GM12873 (cell line): ENCODE measurements at regions not wholly inside any gene's neighbourhood (a gene's known extent, or its start where the extent isn't known, plus 50 kb on each side); places are given as distances from the start of the nearest gene placed in this dataset.

Experiments used
- CTCF ChIP-seq: IDR thresholded peaks from 2 replicates; pipeline ENCODE4 v1.5.1; 2012; ENCODE audit warnings: low read depth, mild to moderate bottlenecking, moderate library complexity, low read length, control low read depth; ENCODE audit not compliant: insufficient read depth; ENCODE audit errors: missing control alignments

- no peak for TF ChIP-seq CTCF
Measured at GRCh38 chrX:5265324-5265850, 963.3 kb downstream of the NLGN4X start.

GRCh38 chrX:5250106-5250505, 978.6 kb downstream of the NLGN4X start:
- TF ChIP-seq CTCF = no peak

- TF ChIP-seq CTCF = no peak
Measured at GRCh38 chrX:5242091-5242790, 986.4 kb downstream of the NLGN4X start.

- TF ChIP-seq CTCF = no peak
Measured at GRCh38 chrX:5236749-5237148, 991.9 kb downstream of the NLGN4X start.

- TF ChIP-seq CTCF = peak; percentile 23
Measured at GRCh38 chrX:5236096-5236495, 992.6 kb downstream of the NLGN4X start.

- TF ChIP-seq CTCF = no peak
Measured at GRCh38 chrX:5233830-5234229, 994.8 kb downstream of the NLGN4X start.

- no peak for TF ChIP-seq CTCF
Measured at GRCh38 chrX:5220421-5220820, 1008.2 kb downstream of the NLGN4X start.

- TF ChIP-seq CTCF = no peak
Measured at GRCh38 chrX:5194806-5195205, 1033.9 kb downstream of the NLGN4X start.
